ENCODE measurements at regions not wholly inside any gene's neighbourhood (a gene's known extent, or its start where the extent isn't known, plus 50 kb on each side); places are given as distances from the start of the nearest gene placed in this dataset.

DNA sequence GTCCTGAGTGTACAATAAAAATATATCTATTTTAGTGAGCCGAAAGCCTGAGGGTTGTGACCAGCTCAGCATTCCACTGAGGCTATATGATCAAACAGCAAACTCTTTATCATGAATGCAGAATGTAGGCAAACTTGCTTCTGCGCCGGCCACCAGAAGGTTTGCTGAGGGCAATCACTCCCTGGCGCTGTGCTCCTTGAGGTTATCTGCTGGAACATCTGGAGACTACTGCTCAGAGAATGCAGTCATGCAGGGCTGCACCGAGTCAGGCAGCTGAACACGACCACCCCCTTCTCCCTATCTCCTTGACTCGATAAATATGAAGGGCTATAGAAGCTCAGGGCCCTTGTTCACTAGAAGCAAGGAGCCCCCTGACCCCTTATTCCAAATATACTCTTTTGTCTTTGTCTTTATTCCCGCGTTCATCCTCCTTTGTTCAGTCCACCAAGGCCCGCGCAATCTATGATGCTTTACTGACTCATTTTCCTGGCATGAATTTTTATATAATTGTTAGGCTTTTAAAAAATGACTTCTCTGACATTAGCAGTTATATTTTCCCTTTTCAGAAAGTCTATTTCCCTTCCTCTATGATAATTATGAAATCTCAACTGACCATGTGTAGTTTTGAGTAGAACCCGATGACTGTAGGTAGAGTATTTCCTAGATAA is 1089.3 kb downstream of the SLC16A7 start:
- TF ChIP-seq, protein P1, sequence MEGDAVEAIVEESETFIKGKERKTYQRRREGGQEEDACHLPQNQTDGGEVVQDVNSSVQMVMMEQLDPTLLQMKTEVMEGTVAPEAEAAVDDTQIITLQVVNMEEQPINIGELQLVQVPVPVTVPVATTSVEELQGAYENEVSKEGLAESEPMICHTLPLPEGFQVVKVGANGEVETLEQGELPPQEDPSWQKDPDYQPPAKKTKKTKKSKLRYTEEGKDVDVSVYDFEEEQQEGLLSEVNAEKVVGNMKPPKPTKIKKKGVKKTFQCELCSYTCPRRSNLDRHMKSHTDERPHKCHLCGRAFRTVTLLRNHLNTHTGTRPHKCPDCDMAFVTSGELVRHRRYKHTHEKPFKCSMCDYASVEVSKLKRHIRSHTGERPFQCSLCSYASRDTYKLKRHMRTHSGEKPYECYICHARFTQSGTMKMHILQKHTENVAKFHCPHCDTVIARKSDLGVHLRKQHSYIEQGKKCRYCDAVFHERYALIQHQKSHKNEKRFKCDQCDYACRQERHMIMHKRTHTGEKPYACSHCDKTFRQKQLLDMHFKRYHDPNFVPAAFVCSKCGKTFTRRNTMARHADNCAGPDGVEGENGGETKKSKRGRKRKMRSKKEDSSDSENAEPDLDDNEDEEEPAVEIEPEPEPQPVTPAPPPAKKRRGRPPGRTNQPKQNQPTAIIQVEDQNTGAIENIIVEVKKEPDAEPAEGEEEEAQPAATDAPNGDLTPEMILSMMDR (IDR thresholded peaks at IDR 0.05), result no peak
- TF ChIP-seq EZH2phosphoT487 (IDR thresholded peaks at IDR 0.05) (no peak), EZH2 (IDR thresholded peaks at IDR 0.05) (no peak)
